HCT116 (cell line): ENCODE measurements at regions not wholly inside any gene's neighbourhood (a gene's known extent, or its start where the extent isn't known, plus 50 kb on each side); places are given as distances from the start of the nearest gene placed in this dataset.

Source experiments
- JUND ChIP-seq: IDR thresholded peaks from 2 replicates; pipeline ENCODE4 v1.6.1; 2012
- TF ChIP-seq, protein P1 (sequence below), 3 experiments: fragments of 200-600 bp in 1 of 3; sonication (generic) in 1 of 3; IDR thresholded peaks in 2 of 3; conservative IDR thresholded peaks in 1 of 3; 2 replicates each; pipeline ENCODE4 v1.5.1; 2012 to 2017; ENCODE audit warnings: low read depth in 2 of 3, low read length in 2 of 3, antibody characterized with exemption in 1 of 3, borderline replicate concordance in 1 of 3, control low read depth in 1 of 3, mild to moderate bottlenecking in 1 of 3, mixed read lengths in 1 of 3, mixed run types in 1 of 3, moderate library complexity in 1 of 3; ENCODE audit not compliant: insufficient read depth in 1 of 3
- TF ChIP-seq, protein P2 (sequence below): IDR thresholded peaks from 2 replicates; pipeline ENCODE4 v1.6.1; 2012; ENCODE audit warnings: low read depth

DNA sequence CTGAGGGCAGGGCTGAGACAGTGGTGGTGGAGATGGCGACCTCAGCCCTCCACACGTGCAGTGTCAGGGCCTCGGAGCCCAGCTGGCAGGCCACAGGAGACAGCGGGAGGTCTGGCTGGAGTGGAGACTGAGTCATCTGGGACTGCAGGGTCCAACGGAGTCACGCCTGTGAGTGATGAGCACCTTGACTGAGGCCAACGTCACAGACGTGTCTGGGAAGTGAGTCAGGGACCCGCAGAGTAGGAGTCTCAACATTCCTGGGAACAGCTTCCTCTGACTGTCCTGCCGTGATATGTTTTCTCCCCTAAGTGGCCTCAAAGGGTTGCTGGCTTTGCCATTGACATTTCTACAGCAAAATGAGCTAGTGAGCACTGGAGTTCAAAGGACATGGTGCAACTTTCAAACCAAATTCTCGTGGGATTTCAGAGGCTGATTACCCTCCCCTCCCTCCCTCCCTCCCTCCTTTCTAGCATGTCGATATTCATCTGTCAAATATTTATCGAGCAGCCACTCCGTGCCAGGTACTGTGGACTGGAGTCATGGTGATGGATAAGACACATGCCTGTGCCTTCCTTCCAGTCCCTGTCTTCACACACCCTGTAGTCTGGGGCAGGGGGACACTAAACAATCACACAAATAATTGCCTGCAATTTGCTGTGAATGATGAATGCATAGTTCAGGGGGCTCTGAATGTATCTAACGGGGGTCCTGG lies 53.3 kb upstream of the AMOTL2 start:
- TF ChIP-seq, protein P1, sequence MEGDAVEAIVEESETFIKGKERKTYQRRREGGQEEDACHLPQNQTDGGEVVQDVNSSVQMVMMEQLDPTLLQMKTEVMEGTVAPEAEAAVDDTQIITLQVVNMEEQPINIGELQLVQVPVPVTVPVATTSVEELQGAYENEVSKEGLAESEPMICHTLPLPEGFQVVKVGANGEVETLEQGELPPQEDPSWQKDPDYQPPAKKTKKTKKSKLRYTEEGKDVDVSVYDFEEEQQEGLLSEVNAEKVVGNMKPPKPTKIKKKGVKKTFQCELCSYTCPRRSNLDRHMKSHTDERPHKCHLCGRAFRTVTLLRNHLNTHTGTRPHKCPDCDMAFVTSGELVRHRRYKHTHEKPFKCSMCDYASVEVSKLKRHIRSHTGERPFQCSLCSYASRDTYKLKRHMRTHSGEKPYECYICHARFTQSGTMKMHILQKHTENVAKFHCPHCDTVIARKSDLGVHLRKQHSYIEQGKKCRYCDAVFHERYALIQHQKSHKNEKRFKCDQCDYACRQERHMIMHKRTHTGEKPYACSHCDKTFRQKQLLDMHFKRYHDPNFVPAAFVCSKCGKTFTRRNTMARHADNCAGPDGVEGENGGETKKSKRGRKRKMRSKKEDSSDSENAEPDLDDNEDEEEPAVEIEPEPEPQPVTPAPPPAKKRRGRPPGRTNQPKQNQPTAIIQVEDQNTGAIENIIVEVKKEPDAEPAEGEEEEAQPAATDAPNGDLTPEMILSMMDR (IDR thresholded peaks at IDR 0.05 in 2 of 3, conservative IDR thresholded peaks at IDR 0.05 in 1 of 3; ENCODE audit: borderline replicate concordance in 1 of 3, insufficient read depth in 1 of 3, low read depth in 2 of 3, low read length in 2 of 3), result no peak
- TF ChIP-seq, protein P2, sequence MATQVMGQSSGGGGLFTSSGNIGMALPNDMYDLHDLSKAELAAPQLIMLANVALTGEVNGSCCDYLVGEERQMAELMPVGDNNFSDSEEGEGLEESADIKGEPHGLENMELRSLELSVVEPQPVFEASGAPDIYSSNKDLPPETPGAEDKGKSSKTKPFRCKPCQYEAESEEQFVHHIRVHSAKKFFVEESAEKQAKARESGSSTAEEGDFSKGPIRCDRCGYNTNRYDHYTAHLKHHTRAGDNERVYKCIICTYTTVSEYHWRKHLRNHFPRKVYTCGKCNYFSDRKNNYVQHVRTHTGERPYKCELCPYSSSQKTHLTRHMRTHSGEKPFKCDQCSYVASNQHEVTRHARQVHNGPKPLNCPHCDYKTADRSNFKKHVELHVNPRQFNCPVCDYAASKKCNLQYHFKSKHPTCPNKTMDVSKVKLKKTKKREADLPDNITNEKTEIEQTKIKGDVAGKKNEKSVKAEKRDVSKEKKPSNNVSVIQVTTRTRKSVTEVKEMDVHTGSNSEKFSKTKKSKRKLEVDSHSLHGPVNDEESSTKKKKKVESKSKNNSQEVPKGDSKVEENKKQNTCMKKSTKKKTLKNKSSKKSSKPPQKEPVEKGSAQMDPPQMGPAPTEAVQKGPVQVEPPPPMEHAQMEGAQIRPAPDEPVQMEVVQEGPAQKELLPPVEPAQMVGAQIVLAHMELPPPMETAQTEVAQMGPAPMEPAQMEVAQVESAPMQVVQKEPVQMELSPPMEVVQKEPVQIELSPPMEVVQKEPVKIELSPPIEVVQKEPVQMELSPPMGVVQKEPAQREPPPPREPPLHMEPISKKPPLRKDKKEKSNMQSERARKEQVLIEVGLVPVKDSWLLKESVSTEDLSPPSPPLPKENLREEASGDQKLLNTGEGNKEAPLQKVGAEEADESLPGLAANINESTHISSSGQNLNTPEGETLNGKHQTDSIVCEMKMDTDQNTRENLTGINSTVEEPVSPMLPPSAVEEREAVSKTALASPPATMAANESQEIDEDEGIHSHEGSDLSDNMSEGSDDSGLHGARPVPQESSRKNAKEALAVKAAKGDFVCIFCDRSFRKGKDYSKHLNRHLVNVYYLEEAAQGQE, result no peak
- peak; percentile 96 for TF ChIP-seq JUND
